AG04450 (cell line): ENCODE measurements at regions not wholly inside any gene's neighbourhood (a gene's known extent, or its start where the extent isn't known, plus 50 kb on each side); places are given as distances from the start of the nearest gene placed in this dataset.

Experiments
- CTCF ChIA-PET: fragments of 300-600, 350-600 bp; formaldehyde crosslinking; extraction: SDS; loops from one replicate; lab custom pipeline; 2022; ENCODE audit warnings: antibody characterized with exemption, inconsistent platforms; lab: Charles Lee
- POLR2A ChIA-PET: fragments of 350-600 bp; formaldehyde crosslinking; extraction: SDS; loops from one replicate; lab custom pipeline; 2021; ENCODE audit warnings: antibody characterized with exemption, inconsistent platforms; lab: Yijun Ruan, JAX
- DNase-seq: peaks from one replicate; pipeline ENCODE4 v3.0.0-alpha.2; 2011; ENCODE audit warnings: low read depth, low spot score
- H3K27ac ChIP-seq: one replicate; pipeline ENCODE4 v1.5.1; 2012; ENCODE audit warnings: low read depth, low read length, control low read depth
- H3K27me3 ChIP-seq: one replicate; pipeline ENCODE4 v1.6.0; 2012; ENCODE audit warnings: low read length; ENCODE audit not compliant: control insufficient read depth, insufficient read depth
- H3K4me3 ChIP-seq: 2 replicates; pipeline ENCODE4 v1.5.1; 2011; ENCODE audit warnings: mild to moderate bottlenecking, low read depth, low read length, control low read depth
- H3K9me3 ChIP-seq: 2 replicates; pipeline ENCODE4 v1.5.1; 2012; ENCODE audit warnings: low read length; ENCODE audit not compliant: control insufficient read depth, insufficient read depth
- TF ChIP-seq, protein P1 (sequence below): IDR thresholded peaks from 2 replicates; pipeline ENCODE4 v1.5.1; 2011; ENCODE audit warnings: low read depth, low read length, control low read depth, inconsistent platforms

DNA sequence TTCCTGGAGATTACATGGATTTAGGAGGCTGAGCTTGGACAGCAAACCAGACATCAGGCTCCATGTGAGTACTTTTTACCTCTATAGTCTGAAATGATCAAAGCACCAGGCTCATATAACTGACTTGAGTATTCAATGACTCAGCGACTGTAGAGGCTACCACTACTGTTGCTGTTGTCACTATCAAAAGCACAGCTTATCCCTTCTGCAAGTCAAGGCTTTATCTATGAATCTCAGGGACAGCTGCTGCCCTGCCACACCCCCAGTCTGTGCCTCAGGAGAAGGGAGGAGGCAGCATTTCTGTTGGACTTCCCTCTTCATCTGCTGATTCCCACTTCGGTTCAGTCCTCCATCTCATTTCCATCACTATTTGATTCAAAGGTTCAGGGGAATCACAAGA lies 80.5 kb upstream of the CNR1 start:
- H3K27me3 ChIP-seq = no peaks in the 10 kb centered on the region
- TF ChIP-seq, protein P1, sequence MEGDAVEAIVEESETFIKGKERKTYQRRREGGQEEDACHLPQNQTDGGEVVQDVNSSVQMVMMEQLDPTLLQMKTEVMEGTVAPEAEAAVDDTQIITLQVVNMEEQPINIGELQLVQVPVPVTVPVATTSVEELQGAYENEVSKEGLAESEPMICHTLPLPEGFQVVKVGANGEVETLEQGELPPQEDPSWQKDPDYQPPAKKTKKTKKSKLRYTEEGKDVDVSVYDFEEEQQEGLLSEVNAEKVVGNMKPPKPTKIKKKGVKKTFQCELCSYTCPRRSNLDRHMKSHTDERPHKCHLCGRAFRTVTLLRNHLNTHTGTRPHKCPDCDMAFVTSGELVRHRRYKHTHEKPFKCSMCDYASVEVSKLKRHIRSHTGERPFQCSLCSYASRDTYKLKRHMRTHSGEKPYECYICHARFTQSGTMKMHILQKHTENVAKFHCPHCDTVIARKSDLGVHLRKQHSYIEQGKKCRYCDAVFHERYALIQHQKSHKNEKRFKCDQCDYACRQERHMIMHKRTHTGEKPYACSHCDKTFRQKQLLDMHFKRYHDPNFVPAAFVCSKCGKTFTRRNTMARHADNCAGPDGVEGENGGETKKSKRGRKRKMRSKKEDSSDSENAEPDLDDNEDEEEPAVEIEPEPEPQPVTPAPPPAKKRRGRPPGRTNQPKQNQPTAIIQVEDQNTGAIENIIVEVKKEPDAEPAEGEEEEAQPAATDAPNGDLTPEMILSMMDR = no peak
- no peak for DNase-seq
- no peaks in the 10 kb centered on the region; the same call in 1 of the 2 replicates for H3K9me3 ChIP-seq
- H3K4me3 ChIP-seq = no peak overlapping the region
- H3K27ac ChIP-seq = no peak overlapping the region
- ChIA-PET CTCF (no interaction called here), POLR2A (no interaction called here)

DNA sequence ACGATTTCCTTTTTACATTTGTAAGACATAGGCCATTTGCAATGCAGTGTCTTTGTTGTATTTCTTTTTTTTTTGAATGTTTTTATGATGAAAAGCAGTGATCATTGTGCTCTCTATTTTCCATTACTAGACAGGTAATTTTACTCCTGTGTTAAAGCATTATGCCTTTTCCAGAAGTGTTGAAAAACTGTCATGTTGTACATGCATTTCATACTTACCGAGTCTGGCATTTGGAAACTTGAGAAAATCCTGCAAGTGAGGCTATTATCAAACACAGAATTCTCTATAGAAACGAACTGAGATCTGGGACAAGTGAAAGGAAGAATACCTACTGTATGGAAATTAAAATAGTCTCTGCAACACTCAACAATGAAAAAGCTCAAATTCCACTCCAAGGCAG lies 78.6 kb upstream of the CNR1 start:
- no peak for DNase-seq
- TF ChIP-seq, protein P1 = no peak
- ChIA-PET CTCF (no interaction called here), POLR2A (no interaction called here)
- H3K27ac ChIP-seq = no peak overlapping the region
- H3K9me3 ChIP-seq = no peaks in the 10 kb centered on the region; the same call in 1 of the 2 replicates
- H3K4me3 ChIP-seq = no peak overlapping the region
- H3K27me3 ChIP-seq = no peaks in the 10 kb centered on the region

DNA sequence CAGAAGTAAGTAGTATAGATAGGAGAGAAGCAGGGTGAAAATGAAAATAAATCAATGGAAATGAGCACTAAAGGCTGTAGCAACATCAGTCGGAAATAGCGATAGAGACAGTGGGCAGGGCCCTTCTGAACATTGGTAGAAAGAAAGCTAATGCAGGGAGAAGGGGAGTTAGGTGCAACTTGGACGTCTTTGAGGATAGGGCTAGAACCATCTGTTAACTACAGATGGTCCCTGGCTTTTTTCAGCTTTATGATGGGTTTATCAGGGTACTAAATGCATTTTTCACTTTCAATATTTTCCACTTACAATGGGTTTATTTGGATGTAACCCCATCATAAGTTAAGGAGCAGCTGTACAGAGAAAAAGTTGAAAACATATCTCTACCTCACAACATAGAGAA lies 72.8 kb upstream of the CNR1 start:
- Histone ChIP-seq H3K27me3 (no peaks in the 10 kb centered on the region), H3K4me3 (no peak overlapping the region), H3K27ac (no peak overlapping the region), H3K9me3 (no peaks in the 10 kb centered on the region; the same call in 1 of the 2 replicates)
- DNase-seq = no peak
- TF ChIP-seq, protein P1 = no peak
- POLR2A ChIA-PET = no interaction called here
- CTCF ChIA-PET = no interaction called here

DNA sequence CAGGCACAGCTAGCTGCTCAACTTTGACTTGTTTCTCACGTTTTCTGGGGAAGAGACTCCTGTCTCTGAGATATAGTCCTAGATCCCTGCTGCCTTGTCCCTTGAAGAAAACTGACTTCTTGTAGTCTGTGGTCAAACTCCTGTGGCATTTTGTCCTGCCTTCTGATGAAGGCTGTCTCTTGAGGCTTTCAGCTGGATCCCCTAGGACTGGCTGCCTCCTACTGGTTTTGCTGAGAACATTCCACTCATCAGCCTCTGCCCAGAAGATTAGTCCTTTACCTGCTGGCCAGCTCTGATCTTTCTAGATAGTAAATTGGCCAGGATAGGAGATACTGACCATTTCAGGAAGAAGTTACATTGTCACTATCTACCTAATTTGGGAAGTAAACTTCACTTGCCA lies 71.9 kb upstream of the CNR1 start:
- Histone ChIP-seq H3K27ac (no peak overlapping the region), H3K9me3 (no peaks in the 10 kb centered on the region; the same call in 1 of the 2 replicates), H3K27me3 (no peaks in the 10 kb centered on the region), H3K4me3 (no peak overlapping the region)
- ChIA-PET POLR2A (no interaction called here), CTCF (no interaction called here)
- no peak for DNase-seq
- TF ChIP-seq, protein P1 = no peak

DNA sequence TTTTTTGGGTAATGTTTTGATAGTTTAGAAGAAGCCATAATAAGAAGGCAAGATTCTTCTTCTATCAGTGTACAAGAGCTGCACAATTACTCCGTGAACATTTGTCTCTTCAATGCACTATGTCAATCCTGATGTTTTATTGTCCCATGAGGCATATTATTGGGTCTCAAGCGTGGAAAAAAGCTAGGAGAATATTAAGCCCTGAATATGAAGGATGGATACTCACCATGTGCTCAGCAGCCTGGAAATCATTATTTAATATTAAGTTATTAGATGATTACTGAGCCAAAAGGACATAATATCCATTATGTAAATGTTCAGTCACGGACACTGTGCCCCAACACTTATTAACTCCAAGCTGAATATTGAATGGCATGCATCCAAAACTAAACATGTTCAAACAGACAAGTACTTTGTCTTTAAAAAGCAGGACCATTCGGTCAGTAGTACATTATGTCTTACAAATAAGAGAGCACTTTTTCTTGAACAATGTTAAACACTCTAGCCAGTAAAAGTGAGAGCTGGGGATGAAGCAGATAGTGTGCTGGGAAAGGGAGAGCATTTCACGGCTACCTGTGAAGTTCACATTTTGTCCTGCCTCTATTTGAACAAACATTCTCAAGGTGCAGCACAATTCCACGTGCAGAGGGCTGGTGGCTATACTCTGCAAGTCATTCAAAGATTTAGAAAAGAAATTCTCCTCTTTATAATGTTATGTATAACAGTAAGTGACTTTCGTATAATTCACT lies 70.6 kb upstream of the CNR1 start:
- Histone ChIP-seq H3K4me3 (no peak overlapping the region), H3K9me3 (peaks cover 2% of the 10 kb centered on the region; the same call in 1 of the 2 replicates), H3K27ac (no peak overlapping the region), H3K27me3 (no peaks in the 10 kb centered on the region)
- ChIA-PET CTCF (no interaction called here), POLR2A (no interaction called here)
- TF ChIP-seq, protein P1 = no peak
- DNase-seq = no peak
